GM21529 (cell line): ENCODE measurements at regions not wholly inside any gene's neighbourhood (a gene's known extent, or its start where the extent isn't known, plus 50 kb on each side); places are given as distances from the start of the nearest gene placed in this dataset.
"Not testable (repeated sequence)": the region's sequence is repeated elsewhere in the genome, so short reads cannot be mapped to it uniquely, and the experiment has no call there.

ENCODE experiments used
- ATAC-seq: cut with Tn5 transposase; IDR thresholded peaks from one replicate; pipeline ENCODE4 v1.9.1; 2021; ENCODE audit not compliant: unreplicated experiment

- not testable (repeated sequence) for ATAC-seq
Measured at GRCh38 chr12:131660401-131660800, 50.5 kb upstream of the SFSWAP start.
